GF-D8 (cell line): ENCODE measurements at regions not wholly inside any gene's neighbourhood (a gene's known extent, or its start where the extent isn't known, plus 50 kb on each side); places are given as distances from the start of the nearest gene placed in this dataset.

ENCODE experiments used
- DNase-seq: peaks from one replicate; lab custom pipeline; 2025; lab: John Stamatoyannopoulos, UW

- DNase-seq = no peak
Observed at GRCh38 chr20:6490849-6491248, 276.6 kb upstream of the BMP2 start.

GRCh38 chr20:6489361-6490171 is 277.9 kb upstream of the BMP2 start:
- no peak for DNase-seq

DNA sequence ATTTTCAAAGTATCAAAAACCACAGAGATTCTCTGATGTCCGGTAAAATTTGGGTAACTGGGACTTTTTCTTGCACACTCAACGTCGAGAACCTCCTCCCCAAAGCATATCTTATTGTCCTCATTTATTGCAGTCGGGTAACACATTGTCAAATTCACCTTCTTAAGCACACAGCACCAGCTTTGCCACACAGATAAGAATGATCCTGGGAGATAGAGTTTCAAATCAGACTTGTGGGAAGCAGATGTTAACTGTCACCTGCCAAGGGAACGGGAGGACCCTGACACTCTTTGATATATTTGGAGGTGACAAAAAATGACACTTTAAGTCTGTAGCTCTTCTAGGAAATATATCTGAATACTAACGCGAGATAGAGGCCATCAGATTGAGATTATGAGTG is 282.1 kb upstream of the BMP2 start:
- DNase-seq = no peak

- DNase-seq = no peak
Observed at GRCh38 chr20:6483727-6484126, 283.8 kb upstream of the BMP2 start.

- DNase-seq = no peak
Observed at GRCh38 chr20:6482486-6482885, 285.0 kb upstream of the BMP2 start.

DNA sequence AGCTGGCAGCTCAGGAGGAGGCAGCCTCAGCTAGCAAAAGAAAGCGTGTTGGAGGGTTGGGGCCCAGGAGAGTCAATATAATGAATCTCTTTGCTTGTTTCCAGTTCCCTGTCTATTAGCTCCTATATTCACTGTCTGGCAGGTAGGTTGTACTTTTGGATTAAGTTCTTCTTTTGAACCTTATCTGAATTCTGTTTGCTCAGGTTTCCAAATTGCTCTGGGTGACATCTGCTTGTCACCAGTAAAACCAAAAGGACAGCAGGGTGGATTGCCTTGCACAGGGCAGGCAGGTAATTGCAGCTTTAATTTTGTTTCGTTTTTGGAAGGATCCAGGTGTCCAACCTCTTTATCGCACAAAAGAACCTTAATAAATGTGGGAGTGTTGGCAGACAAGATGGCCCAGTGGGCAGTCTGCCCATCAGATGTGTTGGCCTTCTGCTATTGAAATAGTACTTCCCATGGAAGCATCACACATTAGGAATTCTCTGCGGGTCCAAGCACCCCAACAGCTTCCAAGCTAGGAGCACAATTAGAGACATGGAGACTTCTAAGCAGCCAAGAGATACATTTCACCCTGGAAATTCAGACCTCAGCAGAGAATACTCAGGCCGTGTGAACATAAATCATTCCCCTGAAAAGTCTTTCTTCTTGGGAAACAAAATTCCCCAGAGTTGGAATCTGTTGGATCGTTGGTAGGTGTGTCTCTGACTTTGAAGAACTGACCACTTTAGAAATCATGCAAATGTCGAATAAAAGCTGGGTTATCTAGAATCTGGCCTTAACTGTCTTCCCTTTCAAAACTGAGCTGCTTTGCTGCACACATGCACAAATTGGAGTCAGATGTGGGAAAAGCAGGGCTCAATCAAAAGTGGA is 286.9 kb upstream of the BMP2 start:
- DNase-seq = no peak

GRCh38 chr20:6473197-6473596 is 294.3 kb upstream of the BMP2 start:
- no peak for DNase-seq

DNA sequence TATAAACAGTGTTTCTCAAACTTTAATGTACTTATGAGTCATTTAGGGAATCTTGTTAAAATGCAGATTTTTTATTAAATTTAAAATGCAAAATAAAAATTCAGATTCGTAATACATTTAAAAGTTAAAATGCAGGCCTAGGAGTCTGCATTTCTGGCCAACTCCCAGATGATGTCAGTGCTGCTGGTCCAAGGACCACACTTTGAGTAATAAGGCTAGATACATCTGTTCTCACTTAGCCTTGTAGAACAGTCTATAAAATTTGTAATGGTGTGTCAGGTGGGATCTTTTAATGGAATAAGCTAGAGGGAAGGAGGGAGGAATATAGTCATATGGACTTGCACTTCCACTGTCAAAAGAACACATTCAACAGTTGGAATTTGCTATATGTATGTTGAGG is 295.6 kb upstream of the BMP2 start:
- DNase-seq = no peak

DNA sequence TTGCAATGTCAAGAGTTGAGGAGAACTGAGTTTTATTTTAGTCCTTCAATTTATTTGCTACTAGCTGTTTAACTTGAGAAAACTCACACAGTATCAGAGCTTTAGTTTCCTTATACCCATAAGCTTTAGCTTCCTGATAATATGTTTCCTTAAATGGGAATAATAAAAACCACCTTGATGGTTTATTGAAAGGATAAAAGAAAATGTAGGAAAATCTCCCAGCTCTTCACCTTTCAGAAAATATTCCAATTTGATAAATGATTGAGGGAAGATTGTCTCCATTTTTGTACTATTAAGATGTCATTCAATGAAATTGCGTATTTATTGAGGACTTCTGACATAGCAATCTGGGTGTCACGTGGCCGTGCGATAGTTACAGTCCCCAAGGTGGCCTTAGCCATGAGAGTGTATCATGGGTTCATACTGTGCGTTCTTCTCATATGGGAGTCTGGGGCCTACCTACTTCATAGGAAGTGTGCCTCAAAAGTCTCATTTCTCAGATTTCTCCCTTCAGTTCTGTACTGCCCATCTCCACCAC is 296.3 kb upstream of the BMP2 start:
- no peak for DNase-seq

DNA sequence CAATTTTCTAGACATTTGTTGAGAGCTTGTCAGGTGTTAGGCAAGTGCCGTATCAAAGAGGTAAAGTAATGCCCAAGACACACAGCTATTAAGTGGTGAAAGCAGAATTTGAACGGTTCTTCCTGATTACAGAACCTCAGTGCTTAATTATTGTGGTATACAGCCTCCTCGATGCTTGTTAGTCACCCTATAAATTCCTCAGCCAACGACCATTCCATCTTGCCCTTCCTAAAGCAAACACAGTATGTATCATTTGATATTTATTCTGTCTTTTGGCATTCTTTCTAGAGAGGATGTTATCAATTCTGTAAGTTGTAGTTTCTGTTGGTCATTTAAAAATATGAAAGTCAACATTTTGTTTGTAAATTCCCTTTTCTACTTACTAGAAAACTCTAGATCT is 297.8 kb upstream of the BMP2 start:
- no peak for DNase-seq

DNA sequence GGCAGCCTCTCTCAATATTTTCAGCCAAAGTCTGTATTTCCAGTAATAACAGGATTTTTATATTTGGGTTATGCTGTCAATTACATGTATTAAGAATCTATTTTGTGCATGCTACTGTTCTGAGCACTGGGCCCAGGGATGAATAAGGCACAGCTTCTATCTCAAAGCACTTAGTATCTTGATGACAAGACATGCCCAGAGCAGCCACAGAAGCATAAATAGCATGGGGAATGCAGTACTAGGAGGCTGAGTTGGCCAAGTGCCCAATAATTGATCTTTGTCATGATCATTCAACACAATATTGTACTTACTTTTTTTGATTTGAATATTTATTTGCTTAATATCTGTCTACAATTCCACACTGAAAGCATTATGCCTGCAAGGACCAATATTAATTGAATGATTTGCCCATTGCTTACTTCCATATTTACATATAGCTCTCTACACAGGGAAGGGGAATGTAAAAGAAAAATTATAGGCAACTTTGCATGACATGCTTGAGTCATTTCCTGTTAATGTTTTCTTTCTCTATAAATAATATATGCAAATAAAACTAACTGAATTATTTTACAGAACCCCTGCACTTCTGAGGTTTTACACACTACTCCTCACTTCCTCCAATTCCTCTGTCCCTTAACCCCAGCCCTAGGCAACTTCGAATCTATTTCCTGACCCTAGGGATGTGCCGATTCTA is 298.9 kb upstream of the BMP2 start:
- no peak for DNase-seq

DNA sequence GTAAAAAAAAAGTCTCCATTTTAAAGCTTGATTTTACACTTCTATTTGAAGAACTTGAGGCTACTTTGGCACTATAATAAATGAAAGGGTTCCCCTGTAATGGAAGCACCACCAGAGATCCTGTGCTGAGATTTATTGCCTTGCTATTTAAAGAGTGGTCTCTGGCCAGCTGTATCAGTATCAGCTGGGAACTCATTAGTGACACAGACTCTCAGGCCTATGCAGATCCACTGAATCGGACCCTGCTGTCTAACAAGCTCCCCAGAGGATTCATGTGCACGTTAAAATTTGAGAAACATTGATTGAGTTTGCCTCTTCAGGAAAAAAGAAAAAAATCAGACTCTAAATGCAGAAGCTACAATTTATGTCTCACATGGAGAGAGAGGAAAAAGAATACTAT is 299.9 kb upstream of the BMP2 start:
- no peak for DNase-seq

GRCh38 chr20:6466075-6466810 is 301.2 kb upstream of the BMP2 start:
- DNase-seq = no peak

DNA sequence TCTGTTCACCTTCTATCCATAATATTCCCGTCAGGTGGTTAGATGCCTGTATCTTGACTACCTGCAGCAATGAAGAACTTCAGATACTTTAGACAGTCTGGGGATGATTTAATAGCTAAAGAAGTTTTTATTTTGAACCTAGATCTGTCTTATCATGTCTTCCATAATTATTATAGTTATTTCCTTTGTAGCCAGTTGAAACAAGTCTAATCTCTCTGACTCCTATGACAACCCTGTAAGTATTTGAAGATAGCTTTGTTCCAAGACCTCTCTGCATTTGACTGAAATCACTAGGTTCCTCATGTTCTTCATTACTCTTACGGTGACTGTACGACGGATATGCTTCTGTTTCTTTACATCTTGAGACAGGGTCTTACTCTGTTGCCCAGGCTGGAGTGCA is 316.6 kb upstream of the BMP2 start:
- DNase-seq = no peak

DNA sequence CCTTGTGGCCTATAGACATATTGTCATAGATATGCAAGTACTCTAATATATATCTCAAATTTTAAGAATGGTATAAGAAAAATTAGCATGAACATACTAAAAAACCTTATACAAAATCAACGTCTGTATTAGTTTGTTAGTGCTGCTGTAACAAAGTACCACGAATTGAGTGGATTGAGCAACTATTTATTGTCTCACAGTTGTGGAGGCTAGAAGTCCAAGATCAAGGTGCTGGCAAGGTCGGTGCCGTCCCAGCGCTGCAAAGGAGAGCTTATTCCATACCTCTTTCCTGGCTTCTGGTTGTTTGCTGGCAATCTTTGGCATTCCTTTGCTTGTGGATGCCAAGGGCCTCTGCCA is 317.6 kb upstream of the FERMT1 start:
- no peak for DNase-seq

DNA sequence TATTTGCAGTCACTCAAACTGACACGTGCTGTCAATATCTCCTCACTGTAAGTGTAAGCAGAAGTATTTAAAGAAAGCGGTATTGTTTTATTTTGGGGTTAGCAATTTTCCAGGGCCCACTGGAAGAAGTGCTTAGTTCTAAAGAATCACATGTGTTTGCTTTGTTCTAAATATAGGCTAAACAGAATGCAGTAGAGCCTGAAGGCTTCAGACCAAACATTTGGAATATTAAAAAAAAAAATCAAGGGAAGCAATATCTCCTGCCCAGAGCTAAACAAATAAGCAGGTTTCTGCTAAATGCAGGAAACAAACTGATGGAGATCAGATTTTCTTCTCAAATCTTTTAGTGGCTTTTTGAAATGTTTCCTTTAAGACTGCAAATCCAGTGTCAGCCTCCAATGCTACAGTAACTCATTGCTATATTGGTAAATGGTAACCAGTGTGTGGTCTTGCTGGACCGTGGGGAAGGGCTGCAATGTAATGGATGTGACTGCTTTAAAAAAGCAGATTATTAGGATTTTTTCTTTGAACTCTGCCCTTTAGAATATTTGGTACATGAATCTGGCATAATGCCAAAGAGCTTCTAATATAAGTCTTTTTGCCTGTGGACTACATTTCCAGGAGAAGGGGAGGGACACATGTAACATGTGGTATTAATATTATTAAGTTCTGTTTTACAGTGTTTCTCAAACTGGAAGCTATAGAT is 317.1 kb upstream of the FERMT1 start:
- DNase-seq = no peak

DNA sequence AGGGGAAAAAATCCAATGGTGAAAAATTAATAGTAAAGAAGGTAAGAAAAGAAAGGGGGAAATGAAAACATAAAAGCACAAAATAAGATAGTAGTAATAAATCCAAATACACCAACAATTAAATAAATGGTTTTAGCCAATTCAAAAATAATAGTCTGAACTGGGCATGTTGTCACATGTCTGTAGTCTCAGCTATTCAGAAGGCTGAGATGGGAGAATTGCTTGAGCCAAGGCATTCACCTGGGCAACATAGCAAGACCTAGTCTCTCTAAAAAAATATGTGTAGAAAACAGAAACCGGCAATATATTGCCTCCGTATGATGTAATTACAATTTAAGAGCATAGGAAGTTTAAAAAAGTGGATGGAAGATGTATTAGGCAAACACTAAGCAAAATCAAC is 311.3 kb upstream of the FERMT1 start:
- no peak for DNase-seq

DNA sequence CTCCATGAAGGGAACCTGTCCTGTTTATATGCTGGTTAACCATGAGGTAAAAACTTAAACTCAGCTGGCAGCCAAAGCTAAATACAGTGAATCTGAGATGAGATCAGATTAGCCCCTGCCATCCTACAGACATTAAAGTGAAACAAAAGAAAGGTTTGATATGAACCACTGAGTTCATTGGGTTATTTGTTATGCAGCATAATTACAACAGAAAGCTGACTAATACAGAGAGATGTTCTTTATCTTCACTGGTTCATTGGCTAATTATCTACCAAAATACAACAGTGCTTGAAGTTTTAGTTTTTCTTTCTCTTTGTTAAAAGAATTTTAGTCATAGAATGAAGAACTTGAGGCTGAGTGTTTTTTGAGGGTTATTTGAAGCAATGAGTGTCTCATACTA is 307.6 kb upstream of the FERMT1 start:
- DNase-seq = no peak

GRCh38 chr20:6426287-6426891 is 303.6 kb upstream of the FERMT1 start:
- peak; percentile 12 for DNase-seq

DNA sequence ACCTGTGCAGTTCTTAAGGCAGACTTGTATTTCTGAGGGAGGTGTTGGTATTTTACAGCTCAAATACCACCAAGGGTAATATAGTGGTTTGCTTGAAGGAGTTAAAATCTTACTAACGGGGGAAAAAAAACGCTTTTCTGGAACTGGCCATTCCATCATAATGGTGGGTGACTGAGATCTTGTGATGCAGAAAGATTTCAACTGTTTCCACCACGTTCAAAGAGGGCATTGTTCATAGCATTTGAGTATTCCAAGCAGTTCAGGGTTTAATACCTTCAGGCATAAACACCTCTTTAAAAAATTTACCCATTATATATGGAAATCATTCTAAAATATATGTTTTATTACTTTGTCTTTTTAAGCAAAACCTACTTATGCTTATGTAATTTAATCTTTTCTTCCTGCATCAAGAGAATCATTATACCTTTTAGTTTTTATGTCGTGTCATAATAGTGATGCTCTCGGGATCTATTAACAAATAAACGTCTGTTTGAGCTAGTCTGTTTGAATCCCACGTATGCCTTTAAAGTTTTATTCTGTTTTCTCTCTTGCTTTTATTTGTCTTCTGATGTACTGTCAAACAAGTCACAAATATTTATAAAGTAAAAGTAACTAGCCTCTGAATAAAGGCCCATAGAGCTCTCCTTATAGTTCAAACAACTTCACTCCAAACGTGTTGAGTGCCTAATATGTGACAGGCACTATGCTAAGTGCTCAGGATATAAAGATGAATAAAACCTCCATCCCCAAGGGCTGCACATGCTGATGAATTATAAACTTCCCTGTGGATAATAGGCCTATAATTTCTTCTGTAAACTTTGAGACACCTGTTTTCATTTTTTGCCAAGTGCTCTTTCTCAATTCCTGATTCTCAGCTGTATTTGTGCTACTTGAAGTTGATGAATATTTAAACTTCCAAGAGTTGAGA is 298.8 kb upstream of the FERMT1 start:
- DNase-seq = no peak
